Right ventricle myocardium superior (tissue), 1 donor: ENCODE measurements at regions not wholly inside any gene's neighbourhood (a gene's known extent, or its start where the extent isn't known, plus 50 kb on each side); places are given as distances from the start of the nearest gene placed in this dataset.
"Not testable (repeated sequence)": the region's sequence is repeated elsewhere in the genome, so short reads cannot be mapped to it uniquely, and the experiment has no call there.

ENCODE experiments used
- ATAC-seq: fragments of 200-7000 bp; cut with Tn5 transposase; one replicate; pipeline ENCODE4 v1.9.1; 2020; ENCODE audit warnings: mild to moderate bottlenecking; ENCODE audit not compliant: poor library complexity
- DNase-seq: peaks from one replicate; pipeline ENCODE4 v3.0.0-alpha.2; 2020
- intact Hi-C: fragments of 100-400 bp; cut with DNase I; formaldehyde crosslinking; loops from one replicate; pipeline ENCODE4 v1.11.2; 2022
- donor health status: DM: no; HTN: yes; CAD: no; lungs with severe emphysema.

GRCh38 chr16:65697065-65697464 lies 575.2 kb upstream of the CDH11 start:
- DNase-seq (no peak), ATAC-seq (no peak)
- intact Hi-C loops = no loop called here

GRCh38 chr16:65691846-65692245 lies 570.0 kb upstream of the CDH11 start:
- not testable (repeated sequence) for ATAC-seq

GRCh38 chr16:65689726-65690125 lies 567.9 kb upstream of the CDH11 start:
- ATAC-seq (no peak), DNase-seq (no peak)
- intact Hi-C loops = no loop called here

More at GRCh38 chr16:65691846-65692245, 570.0 kb upstream of the CDH11 start:
- intact Hi-C loops, DNase-seq: not testable (repeated sequence)

- intact Hi-C loops = no loop called here
- DNase-seq (no peak), ATAC-seq (no peak)
Measured at GRCh38 chr16:65688301-65688700, 566.4 kb upstream of the CDH11 start.

GRCh38 chr16:65684230-65684629 lies 562.4 kb upstream of the CDH11 start:
- ATAC-seq (no peak), DNase-seq (no peak)
- intact Hi-C loops = no loop called here

- DNase-seq (no peak), ATAC-seq (no peak)
- intact Hi-C loops = no loop called here
Measured at GRCh38 chr16:65681406-65681805, 559.5 kb upstream of the CDH11 start.

- DNase-seq (no peak), ATAC-seq (no peak)
- intact Hi-C loops = no loop called here
Measured at GRCh38 chr16:65679785-65680184, 557.9 kb upstream of the CDH11 start.

- no peak for ATAC-seq
- intact Hi-C loops = no loop called here
Measured at GRCh38 chr16:65675161-65675560, 553.3 kb upstream of the CDH11 start.

GRCh38 chr16:65672960-65673359 lies 551.1 kb upstream of the CDH11 start:
- intact Hi-C loops = no loop called here
- no peak for ATAC-seq

More at GRCh38 chr16:65675161-65675560, 553.3 kb upstream of the CDH11 start:
- no peak for DNase-seq

GRCh38 chr16:65671071-65671470 lies 549.2 kb upstream of the CDH11 start:
- ATAC-seq = no peak
- DNase-seq = no peak
- intact Hi-C loops = no loop called here

More at GRCh38 chr16:65672960-65673359, 551.1 kb upstream of the CDH11 start:
- DNase-seq = no peak

- intact Hi-C loops = no loop called here
- ATAC-seq = no peak
- no peak for DNase-seq
Measured at GRCh38 chr16:65668064-65668595, 546.3 kb upstream of the CDH11 start.

- ATAC-seq (no peak), DNase-seq (no peak)
- intact Hi-C loops = no loop called here
Measured at GRCh38 chr16:65667011-65667578, 545.2 kb upstream of the CDH11 start.

- DNase-seq = no peak
- intact Hi-C loops = no loop called here
- no peak for ATAC-seq
Measured at GRCh38 chr16:65666132-65666941, 544.5 kb upstream of the CDH11 start.

- intact Hi-C loops = no loop called here
- DNase-seq (no peak), ATAC-seq (no peak)
Measured at GRCh38 chr16:65665586-65665985, 543.7 kb upstream of the CDH11 start.

- intact Hi-C loops = no loop called here
- DNase-seq (no peak), ATAC-seq (no peak)
Measured at GRCh38 chr16:65663774-65664173, 541.9 kb upstream of the CDH11 start.

- ATAC-seq (no peak), DNase-seq (no peak)
- intact Hi-C loops = no loop called here
Measured at GRCh38 chr16:65662256-65662655, 540.4 kb upstream of the CDH11 start.

GRCh38 chr16:65661558-65661957 lies 539.7 kb upstream of the CDH11 start:
- intact Hi-C loops = no loop called here
- ATAC-seq (no peak), DNase-seq (no peak)

GRCh38 chr16:65660390-65660789 lies 538.5 kb upstream of the CDH11 start:
- no peak for DNase-seq
- intact Hi-C loops = no loop called here
- ATAC-seq = no peak

- DNase-seq = no peak
Measured at GRCh38 chr16:65659758-65660157, 537.9 kb upstream of the CDH11 start.

GRCh38 chr16:65658787-65659220 lies 536.9 kb upstream of the CDH11 start:
- ATAC-seq (no peak), DNase-seq (no peak)
- intact Hi-C loops = no loop called here

More at GRCh38 chr16:65659758-65660157, 537.9 kb upstream of the CDH11 start:
- intact Hi-C loops = no loop called here
- ATAC-seq = no peak
